ENCODE measurements at regions not wholly inside any gene's neighbourhood (a gene's known extent, or its start where the extent isn't known, plus 50 kb on each side); places are given as distances from the start of the nearest gene placed in this dataset.

- no peak for DNase-seq
- no peaks in the 10 kb centered on the region for H3K27me3 ChIP-seq (ENCODE audit: insufficient read depth, low read depth, severe bottlenecking)
- no peak overlapping the region for H3K27ac ChIP-seq
- H3K9me3 ChIP-seq (ENCODE audit: severe bottlenecking): no peaks in the 10 kb centered on the region
- no peak overlapping the region for H3K4me3 ChIP-seq (ENCODE audit: low read depth, low read length)
- H3K36me3 ChIP-seq: no peaks in the 10 kb centered on the region
- no peak for TF ChIP-seq CTCF (IDR thresholded peaks at IDR 0.05; ENCODE audit: low read depth, low read length)
Observed at GRCh38 chrX:42619068-42619467, 158.9 kb downstream of the PPP1R2C start.

GRCh38 chrX:42616981-42617380 lies 161.0 kb downstream of the PPP1R2C start:
- no peak overlapping the region for H3K4me3 ChIP-seq (ENCODE audit: low read depth, low read length)
- H3K27me3 ChIP-seq (ENCODE audit: insufficient read depth, low read depth, severe bottlenecking): no peaks in the 10 kb centered on the region
- no peaks in the 10 kb centered on the region for H3K36me3 ChIP-seq
- no peaks in the 10 kb centered on the region for H3K9me3 ChIP-seq (ENCODE audit: severe bottlenecking)
- no peak for DNase-seq
- TF ChIP-seq CTCF (IDR thresholded peaks at IDR 0.05; ENCODE audit: low read depth, low read length): no peak
- no peak overlapping the region for H3K27ac ChIP-seq

GRCh38 chrX:42615161-42615563 lies 162.8 kb downstream of the PPP1R2C start:
- H3K27me3 ChIP-seq (ENCODE audit: insufficient read depth, low read depth, severe bottlenecking): no peaks in the 10 kb centered on the region
- H3K4me3 ChIP-seq (ENCODE audit: low read depth, low read length): no peak overlapping the region
- DNase-seq: peak; percentile 30
- H3K36me3 ChIP-seq: no peaks in the 10 kb centered on the region
- no peaks in the 10 kb centered on the region for H3K9me3 ChIP-seq (ENCODE audit: severe bottlenecking)
- TF ChIP-seq CTCF (IDR thresholded peaks at IDR 0.05; ENCODE audit: low read depth, low read length): peak; percentile 38; the same call in 1 of the 2 replicates
- no peak overlapping the region for H3K27ac ChIP-seq

- DNase-seq: no peak
- no peak for TF ChIP-seq CTCF (IDR thresholded peaks at IDR 0.05; ENCODE audit: low read depth, low read length)
- H3K36me3 ChIP-seq: no peaks in the 10 kb centered on the region
- no peaks in the 10 kb centered on the region for H3K27me3 ChIP-seq (ENCODE audit: insufficient read depth, low read depth, severe bottlenecking)
- no peaks in the 10 kb centered on the region for H3K9me3 ChIP-seq (ENCODE audit: severe bottlenecking)
- H3K27ac ChIP-seq: no peak overlapping the region
- H3K4me3 ChIP-seq (ENCODE audit: low read depth, low read length): no peak overlapping the region
Observed at GRCh38 chrX:42606591-42606990, 171.4 kb downstream of the PPP1R2C start.

- no peak for TF ChIP-seq CTCF (IDR thresholded peaks at IDR 0.05; ENCODE audit: low read depth, low read length)
Observed at GRCh38 chrX:42604302-42604701, 173.7 kb downstream of the PPP1R2C start.

GRCh38 chrX:42603016-42603415 lies 174.9 kb downstream of the PPP1R2C start:
- no peak for TF ChIP-seq CTCF (IDR thresholded peaks at IDR 0.05; ENCODE audit: low read depth, low read length)
- no peak for DNase-seq
- H3K27me3 ChIP-seq (ENCODE audit: insufficient read depth, low read depth, severe bottlenecking): no peaks in the 10 kb centered on the region
- H3K4me3 ChIP-seq (ENCODE audit: low read depth, low read length): no peak overlapping the region
- no peaks in the 10 kb centered on the region for H3K36me3 ChIP-seq
- H3K9me3 ChIP-seq (ENCODE audit: severe bottlenecking): no peaks in the 10 kb centered on the region
- no peak overlapping the region for H3K27ac ChIP-seq

More at GRCh38 chrX:42604302-42604701, 173.7 kb downstream of the PPP1R2C start:
- no peaks in the 10 kb centered on the region for H3K36me3 ChIP-seq
- H3K9me3 ChIP-seq (ENCODE audit: severe bottlenecking): no peaks in the 10 kb centered on the region
- no peak overlapping the region for H3K27ac ChIP-seq
- H3K4me3 ChIP-seq (ENCODE audit: low read depth, low read length): no peak overlapping the region
- H3K27me3 ChIP-seq (ENCODE audit: insufficient read depth, low read depth, severe bottlenecking): no peaks in the 10 kb centered on the region
- no peak for DNase-seq
